Medulla oblongata (tissue), 1 donor: ENCODE measurements at regions not wholly inside any gene's neighbourhood (a gene's known extent, or its start where the extent isn't known, plus 50 kb on each side); places are given as distances from the start of the nearest gene placed in this dataset.

ENCODE experiments used
- DNase-seq: peaks from one replicate; pipeline ENCODE4 v3.0.0-alpha.2; 2015; ENCODE audit errors: extremely low spot score

DNA sequence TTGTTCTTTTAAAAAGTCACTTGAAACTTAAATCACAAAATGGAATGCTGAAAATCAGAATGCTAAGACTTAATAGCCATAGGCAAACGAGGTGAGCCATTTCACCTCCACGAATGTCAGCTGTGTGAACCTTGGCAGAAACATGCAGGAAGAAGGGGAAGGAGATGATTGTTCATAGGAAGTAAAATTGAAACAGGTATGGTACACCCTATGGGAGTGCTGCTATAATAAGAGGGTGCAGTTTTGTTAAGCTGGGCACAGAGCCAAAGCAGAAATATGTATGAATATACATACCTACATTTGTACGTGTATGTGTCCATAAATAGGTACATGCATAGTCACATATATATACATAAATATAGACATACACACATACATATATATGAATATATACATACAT lies 51.0 kb upstream of the SPINK5 start:
- no peak for DNase-seq

DNA sequence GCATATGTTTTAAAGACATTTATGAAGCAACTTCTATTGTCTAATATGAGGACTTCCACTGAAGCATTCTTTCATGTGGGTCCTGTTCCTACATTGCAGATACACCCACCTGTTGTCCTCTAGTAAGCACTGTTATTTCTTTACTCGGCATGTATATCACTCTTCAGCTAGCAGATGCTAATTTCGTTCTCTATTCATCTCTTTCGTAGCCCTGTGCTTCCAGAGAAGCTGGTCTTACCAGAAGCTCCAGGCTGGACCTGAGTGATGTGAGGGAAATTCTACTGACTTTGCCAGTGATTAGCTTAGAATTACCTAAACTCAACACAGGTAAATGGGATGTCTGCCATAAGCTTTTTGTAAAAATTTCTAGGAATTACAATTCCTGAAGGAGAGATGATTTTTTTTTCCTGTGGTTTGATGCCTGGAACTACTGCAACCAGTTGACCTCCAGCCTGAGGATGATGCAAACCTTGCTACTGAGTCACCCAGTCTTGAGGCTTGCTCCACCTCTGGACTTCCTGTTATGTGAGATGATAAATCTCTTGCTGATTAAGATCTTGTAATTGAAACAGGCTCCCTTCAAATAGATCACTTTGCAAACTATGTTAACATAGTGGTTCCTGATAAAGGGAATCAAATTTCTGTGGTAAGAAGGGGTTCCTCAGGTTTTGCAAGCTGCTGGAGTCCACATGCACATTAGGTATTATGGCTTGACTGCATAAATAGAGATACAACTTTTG lies 52.2 kb upstream of the SPINK5 start:
- DNase-seq = no peak

DNA sequence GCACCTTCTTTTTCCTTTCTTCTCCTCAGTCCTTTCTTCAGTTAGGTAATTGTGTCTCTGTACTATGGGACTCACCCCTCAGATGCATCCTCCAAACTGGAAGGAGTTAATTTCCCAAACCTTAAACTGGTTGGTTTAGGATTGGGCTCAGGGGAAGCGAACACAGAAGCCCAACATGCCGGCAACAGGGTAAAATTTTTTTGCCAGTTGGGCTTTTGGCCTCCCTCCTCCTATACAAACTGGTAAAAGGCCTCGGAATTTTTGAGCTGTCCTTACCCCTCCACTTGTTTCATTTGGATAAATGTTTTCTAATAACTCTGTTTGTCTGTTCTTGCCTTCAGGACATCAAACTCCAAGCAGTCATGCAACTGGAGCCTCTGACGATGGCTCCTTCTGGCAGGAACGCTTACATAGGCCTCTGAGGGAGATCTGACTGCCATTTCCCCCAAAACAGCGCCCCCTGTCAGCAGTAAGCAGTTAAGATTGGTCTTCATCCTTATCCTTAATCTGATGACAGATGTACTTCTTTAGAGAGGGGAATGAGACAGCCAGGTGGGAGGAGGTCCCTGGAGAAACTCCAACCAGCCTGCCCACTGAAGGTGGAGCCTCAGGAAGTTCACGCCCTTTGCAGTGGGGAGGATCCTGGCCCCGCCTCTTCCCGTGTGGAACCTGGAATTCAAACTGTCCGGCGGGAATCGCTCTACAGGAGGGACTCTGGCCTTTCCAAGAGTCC lies 57.8 kb upstream of the SPINK5 start:
- no peak for DNase-seq

DNA sequence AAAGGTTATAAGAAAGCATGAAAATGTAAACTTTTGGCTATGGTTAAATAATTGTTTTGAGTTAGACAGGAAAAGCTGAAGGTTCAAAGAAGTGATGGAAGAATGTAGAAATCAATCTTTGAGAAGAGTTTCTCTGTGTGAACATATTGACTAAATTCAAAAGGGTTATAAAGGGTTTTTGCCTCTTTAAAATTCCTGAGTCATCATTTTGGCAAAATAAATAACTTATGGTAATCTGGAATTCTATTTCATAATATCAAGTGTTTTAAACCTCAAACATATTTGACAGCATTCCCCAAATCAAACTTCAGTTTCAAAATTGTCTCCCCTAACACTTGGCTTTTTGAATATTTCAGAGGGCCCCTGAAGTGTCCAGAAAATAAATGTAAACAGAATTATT lies 60.6 kb upstream of the SPINK5 start:
- DNase-seq = no peak

DNA sequence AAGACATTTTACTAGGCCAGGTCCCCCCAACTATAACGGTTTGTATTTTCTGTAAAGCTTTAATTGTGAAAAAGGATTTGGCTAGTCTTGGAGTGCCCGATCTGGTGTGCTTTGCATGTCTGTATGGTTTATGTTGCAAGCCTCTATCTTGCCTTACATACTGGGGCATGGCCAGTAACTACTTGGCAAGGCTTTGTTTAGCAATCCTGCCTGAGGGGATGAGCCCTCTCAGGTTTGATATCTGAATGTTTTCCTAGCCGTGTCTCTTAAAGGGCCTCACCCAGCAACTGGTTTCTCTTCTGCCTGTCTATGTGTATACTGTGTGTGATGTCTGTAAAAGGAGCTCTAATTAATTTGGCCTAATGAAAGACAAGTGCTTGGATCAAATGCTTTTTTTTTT lies 61.3 kb upstream of the SPINK5 start:
- no peak for DNase-seq

DNA sequence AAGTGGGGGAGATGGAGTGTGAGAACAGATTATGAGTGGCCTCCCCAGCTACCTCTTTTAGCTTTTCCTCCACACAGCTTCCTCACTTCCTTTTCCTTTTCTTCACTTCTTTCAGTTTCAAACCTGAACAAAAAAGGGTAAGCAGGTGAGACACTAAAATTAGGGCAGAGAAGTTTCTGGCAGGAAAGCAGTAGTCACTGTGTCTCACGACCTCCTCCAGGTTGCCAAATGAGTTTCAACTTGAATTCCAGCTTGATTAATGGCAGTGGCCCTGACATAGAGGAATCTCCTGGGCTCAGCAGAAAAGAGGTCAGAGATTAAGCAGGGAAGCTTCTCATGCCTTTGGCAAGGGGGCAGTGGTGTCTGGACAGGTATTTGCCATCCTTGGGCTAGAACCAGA lies 63.7 kb upstream of the SPINK5 start:
- no peak for DNase-seq

DNA sequence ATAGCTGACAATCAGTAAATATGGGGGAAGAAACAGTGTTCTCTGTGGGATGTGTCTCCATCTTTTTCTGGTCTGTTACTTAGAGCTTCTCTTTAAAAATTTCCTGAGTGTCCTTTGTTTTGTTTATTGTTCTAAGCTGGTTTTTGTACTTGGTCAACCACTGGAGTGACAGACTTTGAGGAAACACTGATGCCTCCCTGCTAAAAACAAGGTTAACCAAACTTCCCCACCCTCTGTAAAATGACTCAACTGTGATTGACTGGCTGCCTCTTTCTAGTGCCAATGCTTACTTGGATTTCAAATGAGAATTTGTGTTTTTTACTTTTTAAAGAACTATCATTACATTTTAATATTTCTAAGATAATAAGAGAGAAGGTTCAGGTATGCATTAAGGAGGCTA lies 65.1 kb upstream of the SPINK5 start:
- no peak for DNase-seq

DNA sequence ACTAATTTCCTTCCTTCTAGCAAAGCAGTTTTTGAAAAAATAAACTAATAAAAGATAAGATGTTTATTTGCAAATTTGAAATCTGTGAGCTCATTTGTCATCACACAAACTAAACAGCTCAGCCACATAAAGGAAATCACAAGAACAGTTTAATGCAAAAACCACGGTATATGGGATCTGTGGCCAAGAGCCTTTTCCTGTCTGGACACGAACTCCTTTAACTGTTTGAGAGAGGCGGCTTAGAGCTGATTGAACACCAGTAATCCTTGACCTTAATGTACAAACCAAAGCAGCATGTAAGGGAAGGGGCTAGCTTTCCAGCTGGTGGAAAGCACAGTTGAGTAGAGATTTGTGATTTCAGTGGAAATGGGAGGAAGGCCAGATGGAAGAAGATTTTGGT lies 66.3 kb upstream of the SPINK5 start:
- no peak for DNase-seq

DNA sequence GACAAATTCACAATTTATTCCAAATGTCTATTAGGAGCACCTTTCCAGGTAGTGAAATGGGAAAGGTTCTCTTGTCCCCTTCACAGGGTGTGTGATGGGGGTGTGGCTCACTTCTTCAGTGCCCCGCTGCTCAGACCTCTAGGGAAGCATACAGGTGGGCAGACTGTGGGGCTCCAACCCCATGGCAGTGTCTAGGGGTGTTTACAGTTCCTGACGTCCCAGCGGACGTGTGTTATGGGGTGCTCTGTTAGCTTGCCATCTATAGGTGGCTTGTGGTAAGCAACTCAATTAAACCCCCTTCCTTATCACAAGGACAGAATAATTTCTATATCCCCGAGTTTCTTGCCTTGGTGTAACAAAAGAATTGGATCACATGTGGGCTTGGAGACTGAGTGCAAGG lies 67.4 kb upstream of the SPINK5 start:
- no peak for DNase-seq

DNA sequence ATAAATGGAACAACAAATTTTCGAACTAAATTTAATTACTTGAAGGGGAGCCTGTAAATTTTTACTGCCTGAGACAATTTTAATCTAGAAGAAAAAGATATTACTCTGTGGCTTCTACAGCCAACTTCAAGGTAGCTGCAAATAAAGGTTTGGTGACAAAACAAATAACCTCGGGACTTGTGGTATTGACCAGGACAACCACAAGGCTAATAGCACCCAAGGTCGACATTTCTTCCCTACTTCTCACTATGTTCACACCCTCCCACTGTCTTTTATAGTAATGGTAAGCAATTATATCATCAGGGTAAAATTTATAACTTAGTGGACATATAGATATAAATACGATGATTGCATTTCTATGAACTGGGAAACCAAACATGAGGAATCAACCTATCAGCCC lies 67.9 kb upstream of the SPINK5 start:
- DNase-seq = no peak

DNA sequence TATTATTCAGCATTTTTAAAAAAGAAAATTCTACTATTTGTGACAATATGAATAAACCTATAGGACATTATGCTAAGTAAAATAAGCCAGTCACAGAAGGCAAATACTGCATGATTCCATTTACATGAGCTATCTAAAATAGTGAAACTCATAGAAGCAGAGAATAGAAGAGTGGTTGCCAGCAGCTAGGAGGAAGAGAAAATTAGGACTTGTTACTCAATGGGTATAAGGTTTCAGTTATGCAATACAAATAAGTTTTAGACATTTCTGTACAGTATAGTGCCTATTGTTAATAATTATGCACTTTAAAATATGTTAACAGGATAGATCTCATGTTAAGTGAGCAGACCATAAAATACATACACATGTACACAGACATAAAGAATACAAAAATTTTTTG lies 73.8 kb upstream of the SPINK5 start:
- no peak for DNase-seq

DNA sequence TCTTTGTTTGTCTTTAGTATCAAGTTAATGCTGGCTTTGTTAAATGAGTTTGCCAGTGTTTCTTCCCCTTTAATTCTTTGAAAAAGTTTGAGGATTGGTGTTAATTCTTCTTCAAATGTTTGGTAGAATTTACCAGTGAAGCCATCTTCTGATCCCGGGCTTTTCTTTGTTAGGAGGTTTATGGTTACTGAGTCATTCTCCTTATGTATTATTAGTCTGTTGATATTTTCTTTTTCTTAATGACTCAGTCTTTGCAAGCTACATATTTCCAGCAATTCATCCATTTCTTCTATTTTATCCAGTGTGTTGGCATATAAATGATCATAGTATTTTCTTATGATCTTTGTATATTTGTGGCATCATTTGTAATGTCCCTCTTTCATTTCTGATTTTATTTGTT lies 74.5 kb upstream of the SPINK5 start:
- DNase-seq = no peak

DNA sequence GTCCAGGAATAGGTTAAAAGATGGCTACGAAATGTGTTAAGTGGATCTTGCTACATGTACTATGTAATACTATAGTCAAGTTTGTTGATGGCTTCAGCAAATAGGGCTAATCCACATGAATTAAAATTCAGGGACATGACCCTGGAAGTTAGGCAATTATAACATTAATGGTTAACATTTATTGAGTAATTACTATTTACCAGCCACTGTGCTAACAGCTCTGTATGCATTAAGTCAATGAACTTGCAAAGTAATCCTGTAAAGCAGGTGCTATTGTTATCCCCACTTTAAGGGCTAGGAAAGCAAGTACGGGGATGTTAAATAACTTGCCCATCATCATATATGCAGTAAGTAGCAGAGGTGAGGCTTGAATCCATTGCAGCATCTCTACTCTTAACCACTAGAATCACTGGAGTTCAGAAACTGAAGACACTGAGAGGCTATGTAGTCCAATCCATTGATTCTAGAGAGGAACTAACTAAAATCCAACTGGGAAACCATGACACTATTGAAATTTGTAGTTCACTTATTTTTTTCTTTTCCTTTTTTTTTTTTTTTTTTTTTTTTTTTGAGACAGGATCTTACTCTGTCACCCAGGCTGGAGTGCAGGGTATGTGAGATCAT lies 77.5 kb upstream of the SPINK5 start:
- DNase-seq = no peak

DNA sequence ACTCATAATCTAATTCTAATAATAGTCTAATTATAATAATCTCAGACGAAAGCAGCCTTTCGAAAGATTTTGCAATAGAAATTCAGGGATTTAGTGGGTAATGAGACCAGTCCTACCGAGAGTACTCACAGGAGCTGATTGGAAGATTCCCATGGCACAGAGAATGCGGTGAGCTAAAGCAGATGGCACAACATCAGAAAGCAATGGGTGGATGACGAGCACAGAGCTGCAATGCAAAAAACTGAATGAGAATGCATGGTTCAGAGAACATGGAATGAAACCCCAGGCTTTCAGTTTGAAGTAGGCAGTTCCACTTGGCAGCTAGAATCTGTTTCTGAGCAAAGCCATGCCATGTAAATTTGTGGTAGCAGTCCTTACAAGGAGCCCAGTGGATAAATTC lies 78.2 kb upstream of the SPINK5 start:
- DNase-seq = no peak

DNA sequence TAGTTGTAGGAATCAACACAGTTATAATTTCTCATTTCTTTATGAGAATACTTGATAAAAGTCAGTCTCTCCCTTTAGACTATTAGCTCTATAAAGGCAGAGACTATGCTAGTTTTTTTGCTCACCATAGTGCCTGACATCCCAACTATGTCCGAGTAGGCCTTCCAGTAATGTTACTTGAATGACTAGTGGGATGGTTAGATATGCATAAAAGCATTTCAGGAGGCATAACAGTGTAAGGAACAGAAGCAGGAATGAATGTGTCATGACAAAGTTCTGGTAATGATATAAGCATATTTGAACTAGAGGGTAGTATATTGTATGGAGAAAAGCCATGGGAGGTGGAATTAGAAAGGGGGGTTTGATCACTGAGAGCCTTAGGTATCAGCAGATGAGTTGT lies 77.4 kb upstream of the C5orf46 start:
- no peak for DNase-seq

DNA sequence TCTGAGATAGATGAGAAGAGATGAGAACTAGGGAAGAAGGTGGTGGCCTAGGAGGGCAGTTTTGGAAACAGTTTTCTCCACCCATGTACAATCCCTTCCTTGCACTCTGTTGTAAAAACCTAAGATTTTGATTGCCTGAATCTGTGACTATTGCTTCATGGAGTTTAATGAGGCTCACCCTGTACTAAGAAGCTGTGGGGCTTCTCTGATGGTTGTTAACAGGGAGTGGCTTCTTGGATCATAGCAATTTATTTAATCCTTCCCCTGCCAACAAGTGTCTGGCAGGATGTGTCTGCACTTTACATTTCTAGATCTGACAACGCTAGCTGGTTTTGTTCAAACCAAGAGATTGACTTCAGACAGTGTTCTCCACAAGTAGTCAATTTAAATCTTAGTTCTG lies 74.7 kb upstream of the C5orf46 start:
- no peak for DNase-seq

DNA sequence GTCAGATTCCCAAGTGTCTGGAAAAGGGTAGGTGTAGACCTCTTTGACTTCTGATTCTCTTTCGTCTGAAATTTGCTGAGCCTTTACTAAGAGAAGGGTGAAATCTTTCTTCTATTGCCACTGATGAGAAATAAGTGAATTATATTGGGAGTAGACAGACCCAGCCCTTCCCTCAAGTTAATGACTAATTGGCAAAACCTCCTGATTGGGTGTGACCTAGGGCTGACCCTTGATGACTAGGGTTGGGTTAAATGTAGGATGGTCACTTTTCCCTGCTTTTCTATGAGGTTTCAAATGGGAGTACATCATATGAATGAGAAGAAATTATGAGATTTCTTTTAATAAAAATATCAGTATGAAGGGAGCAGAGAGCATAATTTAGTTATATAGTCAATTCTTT lies 73.4 kb upstream of the C5orf46 start:
- DNase-seq = no peak

DNA sequence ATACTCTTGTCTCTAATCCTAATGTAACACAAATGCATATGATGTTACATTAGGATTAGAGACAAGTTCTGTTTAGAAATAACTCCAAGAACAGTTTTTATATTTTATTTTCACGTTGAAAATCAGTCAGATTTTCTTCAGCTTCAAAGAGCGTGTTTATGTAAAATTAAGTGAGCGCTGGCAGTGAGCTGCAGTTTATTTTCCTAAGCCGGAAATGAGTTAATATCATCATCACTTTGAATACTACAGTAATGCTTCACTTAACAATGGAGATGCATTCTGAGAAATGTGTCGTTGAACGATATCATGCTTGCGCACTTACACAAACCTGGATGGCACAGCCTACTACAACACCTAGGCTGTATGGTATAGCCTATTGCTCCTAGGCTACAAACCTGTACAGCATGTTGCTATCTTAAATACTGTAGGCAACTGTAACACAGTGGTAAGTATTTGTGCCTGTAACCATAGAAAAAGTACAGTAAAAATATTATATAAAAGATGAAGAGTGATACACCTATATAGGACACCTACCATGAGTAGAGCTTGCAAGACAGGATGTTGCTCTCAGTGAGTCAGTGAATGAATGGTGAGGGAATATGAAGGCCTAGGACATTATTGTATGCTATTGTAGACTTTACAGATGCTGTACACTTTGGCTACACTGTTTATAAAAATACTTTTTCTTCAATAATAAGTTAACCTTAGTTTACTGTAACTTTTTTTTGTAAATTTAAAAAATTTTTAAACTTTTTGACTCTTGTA lies 65.9 kb upstream of the C5orf46 start:
- no peak for DNase-seq

DNA sequence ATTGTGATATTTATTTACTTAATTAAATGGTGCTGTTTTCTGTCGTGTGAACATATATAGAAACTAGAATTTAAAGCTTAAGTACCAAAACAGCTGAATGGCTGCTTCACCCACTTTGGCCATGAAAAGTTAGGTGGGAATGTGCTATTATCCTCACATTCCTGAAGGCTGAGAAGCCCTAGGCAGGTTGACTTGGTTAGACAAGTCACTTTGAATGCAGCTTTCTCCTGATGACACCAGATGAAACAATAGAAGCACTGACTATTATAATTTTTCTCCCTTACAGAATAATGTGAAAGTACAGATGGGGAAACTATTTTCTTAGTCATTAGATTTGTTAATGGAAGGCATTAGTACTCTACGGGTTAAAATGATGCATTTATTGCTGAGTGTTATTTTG lies 65.1 kb upstream of the C5orf46 start:
- no peak for DNase-seq

DNA sequence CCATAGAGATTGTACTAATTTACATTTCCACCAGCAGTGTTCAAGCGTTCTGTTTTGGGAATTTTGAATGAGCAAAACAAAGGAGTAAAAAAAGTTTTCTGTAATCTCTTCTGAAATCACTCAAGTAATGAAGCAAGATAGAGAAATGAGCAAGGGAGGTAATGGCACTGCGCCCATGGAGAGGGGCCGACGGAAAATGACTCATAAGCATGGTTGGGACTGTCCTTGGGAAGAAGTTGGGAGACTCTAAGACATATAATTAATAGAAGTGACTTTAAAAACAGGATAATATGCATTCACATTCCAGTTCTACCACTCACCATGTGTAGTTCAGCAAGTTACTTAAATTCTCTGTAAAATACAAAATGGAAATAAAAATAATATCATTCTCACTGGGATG lies 62.5 kb upstream of the C5orf46 start:
- no peak for DNase-seq

DNA sequence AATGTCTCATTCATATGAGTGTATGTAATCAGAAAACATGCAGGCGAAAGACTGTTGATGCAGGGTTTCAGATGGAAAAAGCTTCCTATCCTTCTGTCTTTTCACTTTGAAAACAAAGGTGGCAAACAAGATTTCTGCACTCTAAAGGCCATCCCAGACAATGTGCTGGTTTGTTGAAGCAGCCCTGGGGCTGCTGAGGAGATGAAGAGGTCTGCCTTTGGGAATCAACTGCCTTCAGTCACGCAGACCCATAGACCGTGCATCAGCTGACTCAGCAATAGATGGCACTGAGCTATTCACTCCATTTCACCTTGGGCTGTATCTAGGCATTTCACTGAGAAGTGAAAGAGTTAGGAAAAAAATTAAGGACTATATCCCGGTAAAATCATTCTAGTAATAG lies 60.5 kb upstream of the C5orf46 start:
- DNase-seq = no peak

DNA sequence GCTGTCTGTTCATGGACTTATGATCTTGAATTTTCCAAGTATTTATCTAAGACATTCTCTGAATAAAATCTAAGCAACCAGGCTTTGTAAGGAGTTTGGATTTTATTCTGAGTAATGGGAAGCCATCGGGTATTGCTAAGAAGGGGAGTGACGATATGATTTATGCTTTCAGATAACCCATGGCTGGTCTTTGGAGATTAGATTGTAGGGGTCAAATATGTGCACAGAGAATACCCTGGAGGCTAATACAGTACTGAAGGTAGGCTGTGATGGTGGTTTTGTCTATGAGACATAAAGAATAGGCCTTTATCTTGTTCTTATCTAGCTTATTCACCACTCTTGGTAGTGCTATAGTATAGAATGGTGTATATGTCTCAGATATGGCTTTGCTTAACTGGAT lies 60.0 kb upstream of the C5orf46 start:
- DNase-seq = no peak

DNA sequence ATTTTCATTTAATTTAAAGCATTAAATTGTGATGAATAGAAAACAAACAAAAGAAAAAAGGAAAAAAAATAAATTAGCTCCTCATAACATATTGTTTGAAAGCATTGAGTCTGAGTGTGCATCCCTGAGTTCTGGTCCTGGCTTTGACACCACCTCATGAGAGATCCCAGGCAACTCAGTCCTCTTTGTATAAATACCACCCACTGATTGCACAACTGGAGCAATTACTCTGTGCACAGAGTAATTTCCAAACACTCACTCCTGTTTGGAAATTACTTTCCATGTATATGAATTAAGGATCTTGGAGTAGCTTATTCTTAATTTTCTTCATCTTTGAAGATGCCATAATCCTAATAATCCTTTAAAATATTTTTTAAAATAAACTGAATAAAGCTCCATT lies 59.4 kb upstream of the C5orf46 start:
- DNase-seq = no peak
